A549 (cell line): ENCODE measurements at regions not wholly inside any gene's neighbourhood (a gene's known extent, or its start where the extent isn't known, plus 50 kb on each side); places are given as distances from the start of the nearest gene placed in this dataset.

Experiments
- ATAC-seq, 2 experiments: fragments of 200-7000 bp in 1 of 2; fragments of >200 bp in 1 of 2; cut with Nextera tagmentation in 1 of 2; cut with Tn5 transposase in 1 of 2; 3 replicates each; pipeline versions ENCODE4 v1.8.0 to v1.9.1; 2018 to 2020; ENCODE audit warnings: mild to moderate bottlenecking in 1 of 2, moderate library complexity in 1 of 2
- CTCF ChIA-PET: fragments of 300-600 bp; sonication (Branson Sonifier 250); formaldehyde crosslinking; extraction: SDS; loops from one replicate; lab custom pipeline; 2021; ENCODE audit warnings: antibody characterized with exemption, inconsistent platforms; lab: Yijun Ruan, JAX
- POLR2A ChIA-PET: fragments of 350-600 bp; formaldehyde crosslinking; extraction: SDS; loops from one replicate; lab custom pipeline; 2021; ENCODE audit warnings: antibody characterized with exemption, inconsistent platforms; lab: Yijun Ruan, JAX
- DNase-seq, 2 experiments: peaks; one replicate each; pipeline versions ENCODE4 v3.0.0 to v3.0.0-alpha.2; 2011 to 2016; ENCODE audit warnings: low read depth in 1 of 2, low spot score in 1 of 2
- FAIRE-seq: peaks from 2 replicates; lab custom pipeline; 2011; peaks lifted over from hg19 to GRCh38; lab: Jason Lieb, UNC
- H3K27ac ChIP-seq, 2 experiments: fragments of >200 bp; sonication (Bioruptor Twin); formaldehyde crosslinking; 3 replicates each; pipeline ENCODE4 v1.5.1; 2016 to 2017
- H3K4me1 ChIP-seq: fragments of >200 bp; sonication (Bioruptor Twin); formaldehyde crosslinking; 3 replicates; pipeline ENCODE4 v1.6.1; 2016
- H3K4me2 ChIP-seq: fragments of >200 bp; sonication (Bioruptor Twin); formaldehyde crosslinking; 3 replicates; pipeline ENCODE4 v1.6.1; 2016
- H3K4me3 ChIP-seq: fragments of >200 bp; sonication (Bioruptor Twin); formaldehyde crosslinking; 3 replicates; pipeline ENCODE4 v1.5.1; 2016
- H3K9me3 ChIP-seq: fragments of >200 bp; sonication (Bioruptor Twin); formaldehyde crosslinking; 3 replicates; pipeline ENCODE4 v1.6.1; 2016
- BHLHE40 ChIP-seq: IDR thresholded peaks from 2 replicates; pipeline ENCODE4 v1.6.1; 2012; ENCODE audit warnings: low read depth, low read length, inconsistent platforms
- EHF ChIP-seq: fragments of 250-450 bp; sonication (Bioruptor Pico); IDR thresholded peaks from 2 replicates; pipeline ENCODE4 v1.5.0; 2020; ENCODE audit warnings: mild to moderate bottlenecking
- EHMT2 ChIP-seq: fragments of 200-600 bp; sonication (generic); IDR thresholded peaks from 2 replicates; pipeline ENCODE4 v1.6.1; 2016; ENCODE audit warnings: antibody characterized with exemption, low read depth, mild to moderate bottlenecking, moderate library complexity
- FOSL2 ChIP-seq, 2 experiments: fragments of 450-650 bp in 1 of 2; fragments of >200 bp in 1 of 2; sonication (Bioruptor Twin) in 1 of 2; formaldehyde crosslinking; IDR thresholded peaks; 2 replicates each; pipeline versions ENCODE4 v1.5.0 to v1.6.1; 2016 to 2020; ENCODE audit warnings: mild to moderate bottlenecking in 1 of 2, moderate library complexity in 1 of 2
- HES2 ChIP-seq: fragments of >200 bp; sonication (Bioruptor Twin); formaldehyde crosslinking; IDR thresholded peaks from 2 replicates; pipeline ENCODE4 v1.6.1; 2016
- HOXA7 ChIP-seq: fragments of 250-450 bp; sonication (Bioruptor Pico); IDR thresholded peaks from 2 replicates; pipeline ENCODE4 v1.5.0; 2020; ENCODE audit warnings: mild to moderate bottlenecking, moderate library complexity
- HOXB13 ChIP-seq: fragments of 250-450 bp; sonication (Bioruptor Pico); IDR thresholded peaks from 2 replicates; pipeline ENCODE4 v1.5.0; 2020; ENCODE audit warnings: low read depth, mild to moderate bottlenecking, moderate library complexity
- HOXB5 ChIP-seq: fragments of 250-450 bp; sonication (Bioruptor Pico); IDR thresholded peaks from 2 replicates; pipeline ENCODE4 v1.5.0; 2020; ENCODE audit warnings: mild to moderate bottlenecking, moderate library complexity
- MAFK ChIP-seq: fragments of 450-650 bp; IDR thresholded peaks from 2 replicates; pipeline ENCODE4 v1.6.1; 2014; ENCODE audit not compliant: partially characterized antibody
- MYC ChIP-seq: IDR thresholded peaks from 2 replicates; pipeline ENCODE4 v1.6.1; 2012; ENCODE audit warnings: mild to moderate bottlenecking, inconsistent platforms, low read length, improper control_type of control experiment, borderline replicate concordance
- NPAS2 ChIP-seq: fragments of 250-450 bp; sonication (Bioruptor Pico); IDR thresholded peaks from 2 replicates; pipeline ENCODE4 v1.8.0; 2022; ENCODE audit warnings: mild to moderate bottlenecking, moderate library complexity, borderline replicate concordance
- PHF8 ChIP-seq: fragments of 200-600 bp; sonication (generic); IDR thresholded peaks from 2 replicates; pipeline ENCODE4 v1.6.1; 2016; ENCODE audit warnings: low read depth, mild to moderate bottlenecking, antibody characterized with exemption, moderate library complexity, borderline replicate concordance
- POLR2A ChIP-seq: IDR thresholded peaks from 2 replicates; pipeline ENCODE4 v1.6.1; 2012; ENCODE audit warnings: mild to moderate bottlenecking, low read length
- RARB ChIP-seq: fragments of 250-450 bp; sonication (Bioruptor Pico); IDR thresholded peaks from 2 replicates; pipeline ENCODE4 v1.8.0; 2021; ENCODE audit warnings: mild to moderate bottlenecking, moderate library complexity
- SMC3 ChIP-seq: fragments of >200 bp; sonication (Bioruptor Twin); formaldehyde crosslinking; IDR thresholded peaks from 3 replicates; pipeline ENCODE4 v1.6.1; 2018; ENCODE audit warnings: inconsistent platforms
- SREBF2 ChIP-seq: fragments of 450-650 bp; IDR thresholded peaks from 2 replicates; pipeline ENCODE4 v1.6.1; 2014; ENCODE audit warnings: mild to moderate bottlenecking, moderate library complexity
- TFCP2L1 ChIP-seq: fragments of 250-450 bp; sonication (Bioruptor Pico); IDR thresholded peaks from 2 replicates; pipeline ENCODE4 v1.5.0; 2021; ENCODE audit warnings: mild to moderate bottlenecking
- TP53 ChIP-seq: fragments of 250-450 bp; sonication (Bioruptor Pico); IDR thresholded peaks from 2 replicates; pipeline ENCODE4 v1.5.0; 2021; ENCODE audit warnings: mild to moderate bottlenecking, moderate library complexity
- ZFP36 ChIP-seq: fragments of 450-650 bp; IDR thresholded peaks from 2 replicates; pipeline ENCODE4 v1.6.1; 2014; ENCODE audit warnings: borderline replicate concordance; ENCODE audit not compliant: partially characterized antibody
- ZSCAN20 ChIP-seq: fragments of 250-450 bp; sonication (Bioruptor Pico); IDR thresholded peaks from 2 replicates; pipeline ENCODE4 v1.8.0; 2022; ENCODE audit warnings: mild to moderate bottlenecking, moderate library complexity
- WGBS: methylation state at CpG from one replicate; pipeline ENCODE4 v1.1.6; 2017; ENCODE audit errors: missing lambda C conversion rate; 5-methylcytosine and 5-hydroxymethylcytosine counted together
- TF ChIP-seq, protein P1 (sequence below): fragments of 150-350 bp; IDR thresholded peaks from 2 replicates; pipeline ENCODE4 v1.6.1; 2014; ENCODE audit warnings: low read depth, mild to moderate bottlenecking, low read length

DNA sequence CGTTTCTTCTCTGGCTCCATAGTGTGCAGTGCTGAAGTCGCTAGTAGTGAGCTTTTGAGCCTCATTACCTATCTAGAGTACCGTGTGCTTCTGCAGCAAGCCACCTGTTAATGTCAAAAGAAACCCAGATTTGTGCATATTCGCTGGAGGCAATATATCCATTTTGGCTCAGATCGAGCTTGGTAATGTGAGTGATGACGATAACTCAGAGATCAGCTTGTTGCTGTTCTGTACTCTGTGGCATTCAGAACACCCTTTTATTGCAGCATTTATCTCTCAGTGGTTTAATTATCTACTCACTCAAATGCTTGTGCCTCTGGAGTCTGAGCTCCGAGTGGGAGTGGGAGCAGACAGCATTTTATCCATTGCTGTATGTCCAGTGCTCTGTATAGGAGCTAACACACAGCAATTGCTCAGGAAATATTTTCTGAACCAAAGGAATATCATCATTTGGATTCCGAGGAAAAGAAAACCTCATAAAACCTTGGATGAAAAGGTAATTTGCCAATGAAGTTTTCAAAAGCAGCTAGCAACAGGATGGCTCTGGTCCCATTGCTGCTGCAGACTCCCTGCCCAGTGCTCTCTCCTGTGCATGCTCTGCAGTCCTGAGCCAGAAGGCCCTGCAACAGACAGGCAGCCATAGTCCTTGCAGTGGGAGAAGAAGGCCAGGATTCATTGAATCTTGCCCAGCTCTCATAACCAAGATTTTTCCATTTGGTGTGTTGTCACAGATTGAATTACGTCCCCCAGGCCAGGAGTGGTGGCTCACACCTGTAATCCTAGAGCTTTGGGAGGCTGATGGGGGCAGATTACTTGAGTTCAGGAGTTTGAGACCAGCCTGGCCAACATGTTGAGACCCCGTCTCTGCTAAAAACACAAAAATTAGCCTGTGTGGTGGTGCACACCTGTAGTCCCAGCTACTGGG lies 183.8 kb downstream of the MYCN start:
- H3K4me3 ChIP-seq = no peak overlapping the region
- no peak for ATAC-seq
- ChIA-PET POLR2A (no interaction called here), CTCF (no interaction called here)
- TF ChIP-seq HOXB13 = no peak
- no peak for TF ChIP-seq ZFP36
- no peak for TF ChIP-seq NPAS2 (CRISPR knock-in tag)
- no peak for TF ChIP-seq HES2
- TF ChIP-seq POLR2A = no peak
- no peak for TF ChIP-seq BHLHE40
- TF ChIP-seq ZSCAN20 (CRISPR knock-in tag) = no peak
- TF ChIP-seq HOXB5 (CRISPR knock-in tag) = no peak
- TF ChIP-seq, protein P1, sequence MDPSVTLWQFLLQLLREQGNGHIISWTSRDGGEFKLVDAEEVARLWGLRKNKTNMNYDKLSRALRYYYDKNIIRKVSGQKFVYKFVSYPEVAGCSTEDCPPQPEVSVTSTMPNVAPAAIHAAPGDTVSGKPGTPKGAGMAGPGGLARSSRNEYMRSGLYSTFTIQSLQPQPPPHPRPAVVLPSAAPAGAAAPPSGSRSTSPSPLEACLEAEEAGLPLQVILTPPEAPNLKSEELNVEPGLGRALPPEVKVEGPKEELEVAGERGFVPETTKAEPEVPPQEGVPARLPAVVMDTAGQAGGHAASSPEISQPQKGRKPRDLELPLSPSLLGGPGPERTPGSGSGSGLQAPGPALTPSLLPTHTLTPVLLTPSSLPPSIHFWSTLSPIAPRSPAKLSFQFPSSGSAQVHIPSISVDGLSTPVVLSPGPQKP = no peak
- no peak for TF ChIP-seq TFCP2L1 (CRISPR knock-in tag)
- no peak for TF ChIP-seq FOSL2 (IDR thresholded peaks at IDR 0.05)
- no peak for TF ChIP-seq FOSL2 (CRISPR knock-in tag; IDR thresholded peaks at IDR 0.05)
- no peak for TF ChIP-seq EHF (CRISPR knock-in tag)
- no peak for TF ChIP-seq MAFK
- no peak for TF ChIP-seq SREBF2
- peaks cover 11% of the 10 kb centered on the region; the same call in 1 of the 3 replicates for H3K9me3 ChIP-seq
- no peak overlapping the region for H3K4me2 ChIP-seq
- 41% methylated on average over 10 of the region's 10 CpGs for WGBS
- no peaks in the 10 kb centered on the region for H3K4me1 ChIP-seq
- no peak for FAIRE-seq
- no peak overlapping the region for H3K27ac ChIP-seq
- DNase-seq = no peak

DNA sequence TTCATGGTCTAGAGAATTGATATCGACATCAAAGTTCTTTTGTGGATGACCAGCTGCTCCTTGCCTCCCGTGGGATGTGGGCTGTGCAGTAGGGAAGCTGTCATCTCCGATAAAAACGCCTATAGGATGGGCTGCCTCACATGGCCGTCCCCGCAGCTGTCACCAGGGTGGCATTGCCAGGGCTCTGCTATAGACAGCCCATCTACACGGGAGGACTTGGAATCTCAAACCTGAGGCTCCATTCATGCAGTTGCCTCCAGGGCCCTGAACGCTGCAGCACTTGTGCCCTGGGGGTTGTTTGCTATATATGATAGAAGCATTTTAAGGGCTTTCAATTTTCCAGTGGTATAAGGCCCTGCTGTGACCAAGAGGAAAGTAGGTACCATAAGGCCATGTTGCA lies 183.1 kb downstream of the MYCN start:
- ATAC-seq (no peak), DNase-seq (no peak), FAIRE-seq (no peak)
- 36% methylated on average over 8 of the region's 8 CpGs for WGBS
- Histone ChIP-seq H3K9me3 (peaks cover 11% of the 10 kb centered on the region; the same call in 1 of the 3 replicates), H3K27ac (no peak overlapping the region), H3K4me2 (no peak overlapping the region), H3K4me3 (no peak overlapping the region), H3K4me1 (no peaks in the 10 kb centered on the region)
- ChIA-PET POLR2A (no interaction called here), CTCF (no interaction called here)
- TF ChIP-seq PHF8 = no peak
- no peak for TF ChIP-seq RARB (CRISPR knock-in tag)
- TF ChIP-seq SMC3 = no peak
- no peak for TF ChIP-seq MYC
- no peak for TF ChIP-seq EHMT2
- no peak for TF ChIP-seq HOXB5 (CRISPR knock-in tag)
- no peak for TF ChIP-seq HOXA7

DNA sequence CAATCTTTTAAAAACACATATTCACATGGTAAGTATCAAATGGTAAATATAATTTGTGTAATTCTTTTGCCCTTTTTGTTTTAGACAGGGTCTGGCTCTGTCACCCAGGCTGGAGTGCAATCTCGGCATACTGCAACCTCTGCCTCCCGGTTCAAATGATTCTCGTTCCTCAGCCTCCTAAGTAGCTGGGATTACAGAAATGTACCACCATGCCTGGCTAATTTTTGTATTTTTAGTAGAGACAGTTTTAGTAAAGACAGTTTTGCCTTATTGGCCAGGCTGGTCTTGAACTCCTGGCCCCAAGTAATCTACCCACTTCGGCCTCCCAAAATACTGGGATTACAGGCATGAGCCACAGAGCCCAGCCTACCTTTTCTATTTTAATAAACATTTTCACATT lies 182.2 kb downstream of the MYCN start:
- DNase-seq (no peak), FAIRE-seq (no peak), ATAC-seq (no peak)
- Histone ChIP-seq H3K9me3 (peaks cover 11% of the 10 kb centered on the region; the same call in 1 of the 3 replicates), H3K4me1 (no peaks in the 10 kb centered on the region), H3K4me3 (no peak overlapping the region), H3K27ac (no peak overlapping the region), H3K4me2 (no peak overlapping the region)
- ChIA-PET CTCF (no interaction called here), POLR2A (no interaction called here)
- TF ChIP-seq TP53 (no peak), HES2 (no peak)
- 47% methylated on average over 4 of the region's 4 CpGs for WGBS
